ENCODE measurements at regions not wholly inside any gene's neighbourhood (a gene's known extent, or its start where the extent isn't known, plus 50 kb on each side); places are given as distances from the start of the nearest gene placed in this dataset.

GRCh38 chr3:27590437-27591298, 106.5 kb upstream of the SLC4A7 start:
- DNase-seq (ENCODE audit: low read depth) = no peak

DNA sequence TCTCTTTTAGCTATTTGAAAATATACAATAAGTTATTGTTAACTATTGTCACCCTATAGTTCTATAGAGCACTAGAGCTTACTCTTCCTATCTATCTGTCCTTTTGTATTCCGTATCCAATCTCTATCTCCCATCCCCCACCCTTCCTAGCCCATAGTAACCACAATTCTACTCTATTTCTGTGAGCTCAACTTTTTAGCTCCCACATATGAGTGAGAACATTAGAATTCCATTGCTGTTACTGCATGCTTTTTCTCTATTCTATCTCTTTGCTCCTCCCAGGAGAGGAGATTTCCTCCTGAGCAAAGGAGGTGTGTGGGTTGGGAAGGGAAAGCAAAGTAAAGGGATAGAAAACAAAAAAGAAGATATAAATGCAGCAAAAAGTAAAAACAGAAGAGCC, 105.6 kb upstream of the SLC4A7 start:
- no peak for DNase-seq (ENCODE audit: low read depth)

DNA sequence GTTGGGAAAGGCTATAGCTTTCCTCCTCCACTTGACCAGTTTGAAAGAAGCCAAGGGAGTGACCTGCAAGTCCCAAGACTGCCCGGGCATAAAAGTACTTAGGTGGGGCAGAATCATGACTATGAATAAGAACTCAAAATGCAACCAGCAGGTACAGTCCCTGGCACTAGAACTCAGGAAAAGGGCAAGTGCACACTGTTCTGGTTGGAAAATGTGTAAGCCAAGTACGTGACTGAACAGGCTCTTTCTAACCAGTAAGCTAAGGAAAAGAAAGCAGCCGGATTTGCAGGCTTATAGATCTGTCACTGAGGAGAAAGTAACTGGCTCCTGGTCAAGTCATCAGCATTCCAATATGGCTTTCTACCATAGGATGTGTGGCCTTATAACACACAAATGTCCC, 101.2 kb upstream of the SLC4A7 start:
- no peak for DNase-seq (ENCODE audit: low read depth)

- no peak for DNase-seq (ENCODE audit: low read depth)
Measured at GRCh38 chr3:27584874-27585273, 100.7 kb upstream of the SLC4A7 start.

GRCh38 chr3:27581852-27582251, 97.7 kb upstream of the SLC4A7 start:
- no peak for DNase-seq (ENCODE audit: low read depth)

GRCh38 chr3:27578032-27578431, 93.8 kb upstream of the SLC4A7 start:
- no peak for DNase-seq (ENCODE audit: low read depth)

DNA sequence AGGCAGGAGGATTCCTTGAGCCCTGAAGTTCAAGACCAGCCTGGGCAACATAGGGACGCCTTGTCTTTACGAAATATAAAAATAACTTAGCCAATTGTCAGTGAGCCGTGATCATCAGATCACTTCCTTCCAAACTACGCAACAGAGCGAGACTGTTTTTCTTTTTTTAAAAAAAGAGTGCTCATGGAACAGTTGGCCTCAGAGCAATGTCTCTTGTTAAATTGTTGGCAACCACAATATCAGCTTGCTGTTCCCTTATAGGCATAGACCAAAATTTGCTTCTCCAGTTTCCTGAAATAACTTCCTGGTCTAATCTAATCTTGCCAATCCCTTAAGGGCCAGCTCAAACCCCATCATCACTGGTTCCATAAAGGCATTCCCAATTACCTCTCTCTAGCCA, 93.3 kb upstream of the SLC4A7 start:
- DNase-seq (ENCODE audit: low read depth) = no peak

DNA sequence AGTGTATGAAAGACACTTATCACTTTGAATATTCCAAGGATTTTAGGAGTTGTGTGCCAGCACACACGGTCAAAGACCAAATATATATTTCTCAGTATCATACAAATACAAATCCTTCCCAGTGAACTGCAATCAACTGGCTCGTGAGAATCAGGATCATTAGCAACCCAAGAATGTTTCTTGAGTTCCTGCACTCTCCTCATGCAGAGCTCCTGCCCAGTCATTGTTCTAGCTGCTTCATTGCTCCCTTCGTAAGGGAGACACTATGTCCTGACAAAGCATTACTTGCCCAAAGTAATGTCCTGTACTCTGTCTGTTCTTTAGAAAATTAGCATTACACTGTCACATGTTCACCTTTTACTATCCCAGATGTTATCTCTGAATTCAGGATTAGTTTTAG, 92.0 kb upstream of the SLC4A7 start:
- DNase-seq (ENCODE audit: low read depth) = no peak

DNA sequence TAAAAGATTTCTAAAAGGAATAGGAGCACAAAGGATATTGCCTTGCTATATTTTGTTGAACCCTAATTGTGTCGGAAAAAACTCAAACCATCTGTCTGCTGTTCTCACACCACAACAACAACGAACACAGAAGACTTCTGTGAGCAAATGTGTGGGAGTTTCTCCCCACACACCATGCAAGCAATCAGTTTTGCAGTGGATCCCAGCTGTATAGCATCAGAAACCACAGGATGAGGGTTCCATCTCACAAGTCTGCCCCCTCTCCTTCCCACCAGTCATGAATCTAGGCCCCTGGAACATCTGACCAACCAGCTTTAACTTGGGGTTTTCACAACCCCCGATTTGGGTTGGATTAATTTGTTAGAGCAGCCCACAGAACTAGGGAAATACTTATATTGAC, 91.3 kb upstream of the SLC4A7 start:
- DNase-seq (ENCODE audit: low read depth) = no peak

DNA sequence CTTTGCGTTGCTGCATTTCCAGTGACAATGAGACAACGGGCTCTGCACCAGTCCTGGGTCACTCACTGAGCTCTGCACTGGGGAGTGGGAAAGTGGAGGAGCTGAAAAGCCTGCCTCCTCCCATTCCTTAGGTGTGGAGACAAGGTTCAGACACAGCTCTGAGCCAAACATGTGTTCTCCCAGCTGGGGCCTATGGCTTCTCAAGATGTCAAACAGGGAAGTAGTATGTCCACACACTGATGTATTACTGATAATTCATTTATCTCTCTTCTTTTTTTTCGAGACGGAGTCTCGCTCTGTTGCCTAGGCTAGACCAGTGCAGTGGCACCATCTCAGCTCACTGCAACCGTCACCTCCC, 90.2 kb upstream of the SLC4A7 start:
- DNase-seq (ENCODE audit: low read depth) = no peak

- no peak for DNase-seq (ENCODE audit: low read depth)
Measured at GRCh38 chr3:27573780-27574437, 89.7 kb upstream of the SLC4A7 start.

GRCh38 chr3:27573138-27573537, 89.0 kb upstream of the SLC4A7 start:
- DNase-seq (ENCODE audit: low read depth) = no peak

- no peak for DNase-seq (ENCODE audit: low read depth)
Measured at GRCh38 chr3:27571345-27571744, 87.2 kb upstream of the SLC4A7 start.

DNA sequence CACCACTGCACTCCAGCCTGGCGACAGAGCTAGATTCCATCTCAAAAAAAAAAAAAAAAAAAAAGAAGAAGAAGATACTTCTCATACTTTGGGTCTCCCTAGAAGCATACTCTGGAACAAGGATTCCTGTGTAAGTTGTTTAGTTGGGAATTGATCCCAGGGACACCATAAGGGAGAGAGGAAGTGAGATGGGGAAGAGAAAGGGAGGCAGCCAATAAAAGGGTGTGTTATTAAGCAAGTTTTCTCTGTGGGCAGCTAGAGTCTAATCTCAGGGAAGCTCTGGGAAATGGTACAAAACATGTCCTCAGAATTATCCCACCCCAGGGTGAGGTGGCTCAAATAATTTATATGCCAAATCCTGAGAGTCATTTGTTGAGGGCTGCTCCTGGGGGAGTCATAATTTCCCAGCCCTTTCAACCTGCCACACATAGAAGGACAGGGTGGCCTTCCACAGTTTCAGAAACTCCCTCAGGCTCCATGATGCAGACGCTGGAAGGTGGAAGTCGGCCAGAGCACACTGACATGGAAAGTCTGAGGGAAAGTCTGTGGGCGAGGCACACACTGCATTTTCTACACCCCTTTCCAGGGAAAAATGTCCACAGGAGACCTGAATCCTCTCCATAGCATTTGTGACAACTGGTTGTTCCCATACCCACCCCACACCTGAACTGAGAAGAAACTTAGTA, 86.4 kb upstream of the SLC4A7 start:
- no peak for DNase-seq (ENCODE audit: low read depth)

GRCh38 chr3:27568393-27568792, 84.2 kb upstream of the SLC4A7 start:
- no peak for DNase-seq (ENCODE audit: low read depth)

DNA sequence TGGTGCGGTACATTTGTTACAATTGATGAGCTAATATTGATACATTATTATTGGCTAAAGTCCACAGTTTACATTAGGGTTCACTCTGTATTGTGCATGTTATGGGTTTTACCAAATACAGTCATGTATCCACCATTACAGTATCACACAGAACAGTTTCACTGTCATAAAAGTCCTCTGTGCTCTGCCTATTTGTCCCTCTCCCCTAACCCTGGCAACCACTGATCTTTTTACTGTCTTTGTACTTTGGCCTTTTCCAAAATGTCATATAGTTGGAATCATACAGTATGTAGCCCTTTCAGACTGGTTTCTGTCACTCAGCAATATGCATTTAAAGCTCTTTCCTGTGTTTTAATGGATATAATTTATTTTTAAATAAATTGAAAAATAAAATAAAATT, 83.1 kb upstream of the SLC4A7 start:
- no peak for DNase-seq (ENCODE audit: low read depth)

- DNase-seq (ENCODE audit: low read depth) = no peak
Measured at GRCh38 chr3:27565201-27565852, 81.1 kb upstream of the SLC4A7 start.

DNA sequence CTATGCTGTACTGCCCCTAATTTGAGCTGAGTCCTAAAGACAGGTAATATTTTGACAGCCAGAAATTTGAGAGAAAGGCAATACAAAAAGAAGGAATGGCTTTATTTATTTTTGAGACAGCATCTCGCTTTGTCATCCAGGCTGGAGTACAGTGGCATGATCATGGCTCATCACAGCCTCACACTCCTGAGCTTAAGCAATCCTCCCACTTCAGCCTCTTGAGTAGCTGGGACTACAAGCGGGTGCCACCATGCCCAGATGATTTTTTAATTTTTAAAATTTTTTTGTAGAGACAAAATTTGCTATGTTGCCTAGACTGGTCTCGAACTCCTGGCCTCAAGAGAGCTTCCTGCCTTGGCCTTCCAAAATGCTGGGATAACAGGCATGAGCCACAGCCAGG, 77.4 kb upstream of the SLC4A7 start:
- DNase-seq (ENCODE audit: low read depth) = no peak

GRCh38 chr3:27560484-27561056, 76.4 kb upstream of the SLC4A7 start:
- DNase-seq (ENCODE audit: low read depth) = no peak

GRCh38 chr3:27559835-27560234, 75.7 kb upstream of the SLC4A7 start:
- no peak for DNase-seq (ENCODE audit: low read depth)

DNA sequence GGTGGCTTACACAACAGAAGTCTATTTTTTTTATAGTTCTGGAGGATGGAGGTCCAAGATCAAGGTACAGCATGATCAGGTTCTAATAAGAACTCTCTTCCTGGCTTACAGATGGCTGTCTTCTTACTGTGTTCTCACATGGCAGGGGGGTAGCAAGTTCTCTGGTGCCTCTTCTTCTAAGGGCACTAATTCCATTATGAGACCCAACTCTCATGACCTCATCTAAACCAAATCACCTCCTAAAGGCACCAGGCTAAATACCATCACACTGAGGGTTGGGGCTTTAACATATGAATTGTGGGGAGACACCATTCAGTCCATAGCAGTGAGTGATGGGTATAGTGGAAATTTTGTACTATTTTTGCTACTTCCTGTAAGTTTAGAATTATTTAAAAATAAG, 75.2 kb upstream of the SLC4A7 start:
- DNase-seq (ENCODE audit: low read depth) = no peak

DNA sequence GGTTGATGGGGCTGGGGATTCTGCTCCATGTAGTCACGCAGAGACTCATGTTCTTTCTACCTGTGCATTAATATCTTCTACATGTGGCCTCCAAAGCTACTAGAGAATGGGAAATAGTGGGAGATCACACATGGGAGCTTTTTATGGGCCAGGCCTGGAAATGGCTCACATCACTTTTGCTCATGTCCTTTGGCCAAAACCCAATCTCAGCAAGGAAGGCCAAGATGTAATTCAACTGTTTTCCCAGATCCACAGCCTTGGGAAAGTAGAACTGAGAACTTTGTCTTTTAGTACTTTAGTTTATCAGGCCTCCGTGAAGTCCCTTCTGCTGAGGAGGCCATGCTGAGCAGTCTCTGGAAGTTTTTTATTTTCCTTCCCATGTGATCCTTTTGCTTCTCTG, 73.2 kb upstream of the SLC4A7 start:
- DNase-seq (ENCODE audit: low read depth) = no peak

All from HS-27A (cell line).